Heart left ventricle (tissue), 13 donors: ENCODE measurements at regions not wholly inside any gene's neighbourhood (a gene's known extent, or its start where the extent isn't known, plus 50 kb on each side); places are given as distances from the start of the nearest gene placed in this dataset.

Experiments
- POLR2A ChIP-seq, 2 donors: fragments of 450-650 bp; IDR thresholded peaks; one replicate each; pipeline ENCODE4 v1.6.1; 2017; ENCODE audit warnings: antibody characterized with exemption in 2 of 2, mild to moderate bottlenecking in 2 of 2, moderate library complexity in 2 of 2
- TF ChIP-seq, protein P1 (sequence below), 12 donors: fragments of 200-600 bp; sonication (generic) in 4 of 12; IDR thresholded peaks; one replicate each; pipeline versions ENCODE4 v1.5.0 to v1.8.0; 2018 to 2022; ENCODE audit warnings: antibody characterized with exemption in 12 of 12, mild to moderate bottlenecking in 5 of 12
- donor health status: ischemic (EF 13 %, LVEDD 7.1; RV severe dilation, severe dysfunction).
- donor health status: DM: no; HTN: yes; CAD: no.
- donor health status: DM: no; HTN: no; CAD: no.
- donor health status: ischemic (EF 25% LVEDD 6.9; RV normal size, moderate dysfunction).
- donor health status: ischemic (EF 25% LVEDD 5.7; RV mildly dilated, moderate dysfunction).
- donor health status: ischemic (EF 35%, LVEDD 5.7; RV mildly dilated, moderate dysfunction).
- donor health status: nonischemic (EF 11% LVEDD 7.7; RV severe dilation, severe dysfunction).
- donor health status: DM: yes; HTN: yes; CAD: no.
- donor health status: PGD.
- donor health status: ischemic (EF 29% LVEDD 5.4; RV normal size, mild dysfunction).
- donor health status: nonischemic (EF 23%, LVEDD 6.1; RV moderate dilation, normal function).

DNA sequence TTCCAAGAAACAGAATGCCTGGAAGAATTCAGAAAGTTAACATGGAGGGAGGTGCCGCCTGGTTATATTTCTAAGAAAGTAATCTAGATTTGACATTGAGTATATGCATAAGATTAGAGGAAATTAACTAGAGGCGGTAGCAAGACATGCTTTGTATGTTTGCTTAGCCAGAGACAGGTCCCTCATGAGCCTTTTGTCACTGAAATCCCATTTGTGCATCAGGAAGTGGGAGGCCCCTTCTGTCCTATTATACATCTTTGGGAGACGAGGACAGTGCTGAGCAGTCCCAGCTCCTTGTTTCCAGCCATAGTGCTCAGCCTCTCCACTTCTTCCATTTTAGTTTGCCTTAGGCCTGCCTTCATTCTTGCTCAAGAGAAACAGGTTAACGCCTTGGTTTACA lies 115.4 kb upstream of the LHCGR start:
- TF ChIP-seq, protein P1, sequence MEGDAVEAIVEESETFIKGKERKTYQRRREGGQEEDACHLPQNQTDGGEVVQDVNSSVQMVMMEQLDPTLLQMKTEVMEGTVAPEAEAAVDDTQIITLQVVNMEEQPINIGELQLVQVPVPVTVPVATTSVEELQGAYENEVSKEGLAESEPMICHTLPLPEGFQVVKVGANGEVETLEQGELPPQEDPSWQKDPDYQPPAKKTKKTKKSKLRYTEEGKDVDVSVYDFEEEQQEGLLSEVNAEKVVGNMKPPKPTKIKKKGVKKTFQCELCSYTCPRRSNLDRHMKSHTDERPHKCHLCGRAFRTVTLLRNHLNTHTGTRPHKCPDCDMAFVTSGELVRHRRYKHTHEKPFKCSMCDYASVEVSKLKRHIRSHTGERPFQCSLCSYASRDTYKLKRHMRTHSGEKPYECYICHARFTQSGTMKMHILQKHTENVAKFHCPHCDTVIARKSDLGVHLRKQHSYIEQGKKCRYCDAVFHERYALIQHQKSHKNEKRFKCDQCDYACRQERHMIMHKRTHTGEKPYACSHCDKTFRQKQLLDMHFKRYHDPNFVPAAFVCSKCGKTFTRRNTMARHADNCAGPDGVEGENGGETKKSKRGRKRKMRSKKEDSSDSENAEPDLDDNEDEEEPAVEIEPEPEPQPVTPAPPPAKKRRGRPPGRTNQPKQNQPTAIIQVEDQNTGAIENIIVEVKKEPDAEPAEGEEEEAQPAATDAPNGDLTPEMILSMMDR (IDR thresholded peaks at IDR 0.05): no peak
- no peak for TF ChIP-seq POLR2A (IDR thresholded peaks at IDR 0.05)
